ENCODE measurements at regions not wholly inside any gene's neighbourhood (a gene's known extent, or its start where the extent isn't known, plus 50 kb on each side); places are given as distances from the start of the nearest gene placed in this dataset.

DNA sequence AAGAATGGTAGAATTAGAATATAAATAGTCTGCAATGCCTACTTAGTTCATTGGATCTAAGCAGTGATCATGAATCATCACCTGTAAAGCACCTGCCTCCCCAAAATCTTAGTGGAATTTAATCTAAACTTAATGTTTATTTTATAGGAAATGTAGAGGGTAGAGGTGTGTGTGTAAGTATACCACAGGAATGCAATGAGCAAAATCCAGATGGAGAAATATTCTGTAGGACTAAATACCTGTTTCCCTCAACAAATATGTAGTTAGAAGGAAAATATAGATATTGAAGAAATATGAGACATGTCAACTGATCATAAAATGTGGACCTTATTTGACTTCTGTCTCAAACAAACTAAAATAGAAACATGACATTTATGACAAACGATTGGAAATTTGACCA lies 839.2 kb upstream of the FBXO33 start:
- no peaks in the 10 kb centered on the region; the same call in 1 of the 2 replicates for H3K4me1 ChIP-seq (ENCODE audit: insufficient read depth, low read length)
- no peak overlapping the region for H2BK15ac ChIP-seq (ENCODE audit: low read depth, low read length)
- no peak overlapping the region for H2AFZ ChIP-seq (ENCODE audit: low read length)
- no peak overlapping the region for H3K27ac ChIP-seq (ENCODE audit: insufficient read length, low read depth, low read length)
- TF ChIP-seq, protein P1, sequence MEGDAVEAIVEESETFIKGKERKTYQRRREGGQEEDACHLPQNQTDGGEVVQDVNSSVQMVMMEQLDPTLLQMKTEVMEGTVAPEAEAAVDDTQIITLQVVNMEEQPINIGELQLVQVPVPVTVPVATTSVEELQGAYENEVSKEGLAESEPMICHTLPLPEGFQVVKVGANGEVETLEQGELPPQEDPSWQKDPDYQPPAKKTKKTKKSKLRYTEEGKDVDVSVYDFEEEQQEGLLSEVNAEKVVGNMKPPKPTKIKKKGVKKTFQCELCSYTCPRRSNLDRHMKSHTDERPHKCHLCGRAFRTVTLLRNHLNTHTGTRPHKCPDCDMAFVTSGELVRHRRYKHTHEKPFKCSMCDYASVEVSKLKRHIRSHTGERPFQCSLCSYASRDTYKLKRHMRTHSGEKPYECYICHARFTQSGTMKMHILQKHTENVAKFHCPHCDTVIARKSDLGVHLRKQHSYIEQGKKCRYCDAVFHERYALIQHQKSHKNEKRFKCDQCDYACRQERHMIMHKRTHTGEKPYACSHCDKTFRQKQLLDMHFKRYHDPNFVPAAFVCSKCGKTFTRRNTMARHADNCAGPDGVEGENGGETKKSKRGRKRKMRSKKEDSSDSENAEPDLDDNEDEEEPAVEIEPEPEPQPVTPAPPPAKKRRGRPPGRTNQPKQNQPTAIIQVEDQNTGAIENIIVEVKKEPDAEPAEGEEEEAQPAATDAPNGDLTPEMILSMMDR (conservative IDR thresholded peaks at IDR 0.05) = no peak
- H4K20me1 ChIP-seq (ENCODE audit: control insufficient read depth, insufficient read depth, insufficient read length) = no peaks in the 10 kb centered on the region
- H3K23me2 ChIP-seq (ENCODE audit: insufficient read length, low read depth, low read length, poor library complexity, severe bottlenecking) = no peaks in the 10 kb centered on the region
- H3K27me3 ChIP-seq (ENCODE audit: insufficient read depth, low read length) = no peaks in the 10 kb centered on the region
- no peak overlapping the region for H2BK12ac ChIP-seq (ENCODE audit: insufficient read length, low read depth, low read length)
- no peak overlapping the region for H3K56ac ChIP-seq (ENCODE audit: insufficient read length, low read depth, low read length)
- DNase-seq = no peak
- no peak overlapping the region for H3K23ac ChIP-seq (ENCODE audit: insufficient read length, low read depth, low read length)
- H2BK120ac ChIP-seq (ENCODE audit: low read depth, low read length, poor library complexity, severe bottlenecking) = no peak overlapping the region
- Mint-ChIP-seq H3K4me1 (peaks cover 0 to 2% of the 10 kb centered on the region in 2 experiments; a peak in 1 of 4 replicates), H3K9me3 (no peaks in the 10 kb centered on the region; a peak in 1 of 5 replicates), H3K27me3 (ENCODE audit: low read depth) (no peaks in the 10 kb centered on the region), H3K36me3 (ENCODE audit: insufficient read depth in 1 of 3, low read depth in 3 of 3) (peaks cover 0 to 10% (median 6%) of the 10 kb centered on the region in 3 experiments; a peak in 3 of 7 replicates), H3K27ac (no peak overlapping the region), H3K4me3 (no peak overlapping the region)
- no peaks in the 10 kb centered on the region for H3K79me2 ChIP-seq (ENCODE audit: insufficient read depth, low read length)
- H2BK20ac ChIP-seq (ENCODE audit: low read depth, low read length, poor library complexity, severe bottlenecking) = no peak overlapping the region
- no CpG with 5 or more reads among the region's 1 CpG for WGBS (ENCODE audit: extremely low coverage, insufficient read length, low lambda C conversion rate)
- no peak overlapping the region for H3K9ac ChIP-seq (ENCODE audit: extremely low read depth, insufficient read length, low read length)
- H3K9me3 ChIP-seq (ENCODE audit: control insufficient read depth, low read depth, low read length) = no peaks in the 10 kb centered on the region
- no peak overlapping the region for H3K4me2 ChIP-seq (ENCODE audit: insufficient read depth, insufficient read length, low read length)
- H2BK5ac ChIP-seq (ENCODE audit: insufficient read length, low read length) = no peak overlapping the region
- no peak overlapping the region for H2AK5ac ChIP-seq (ENCODE audit: insufficient read length, low read length)
- no peak overlapping the region for H4K91ac ChIP-seq (ENCODE audit: insufficient read length, low read depth, low read length)
- no peak overlapping the region for H3T11ph ChIP-seq (ENCODE audit: low read length)
- H4K8ac ChIP-seq (replicated peaks; ENCODE audit: insufficient read length, low read depth, low read length) = no peak overlapping the region
- no peak overlapping the region for H4K5ac ChIP-seq (ENCODE audit: insufficient read length, low read depth, low read length)
- H3K4ac ChIP-seq (ENCODE audit: low read depth, low read length) = no peak overlapping the region
- no peaks in the 10 kb centered on the region for H3K79me1 ChIP-seq (ENCODE audit: insufficient read depth, low read depth, low read length, poor library complexity, severe bottlenecking)
- no peak overlapping the region for H3K18ac ChIP-seq (ENCODE audit: insufficient read length, low read depth, low read length)
- no peak overlapping the region for H3K14ac ChIP-seq (ENCODE audit: insufficient read depth, low read length)
